ENCODE measurements at regions not wholly inside any gene's neighbourhood (a gene's known extent, or its start where the extent isn't known, plus 50 kb on each side); places are given as distances from the start of the nearest gene placed in this dataset.

DNA sequence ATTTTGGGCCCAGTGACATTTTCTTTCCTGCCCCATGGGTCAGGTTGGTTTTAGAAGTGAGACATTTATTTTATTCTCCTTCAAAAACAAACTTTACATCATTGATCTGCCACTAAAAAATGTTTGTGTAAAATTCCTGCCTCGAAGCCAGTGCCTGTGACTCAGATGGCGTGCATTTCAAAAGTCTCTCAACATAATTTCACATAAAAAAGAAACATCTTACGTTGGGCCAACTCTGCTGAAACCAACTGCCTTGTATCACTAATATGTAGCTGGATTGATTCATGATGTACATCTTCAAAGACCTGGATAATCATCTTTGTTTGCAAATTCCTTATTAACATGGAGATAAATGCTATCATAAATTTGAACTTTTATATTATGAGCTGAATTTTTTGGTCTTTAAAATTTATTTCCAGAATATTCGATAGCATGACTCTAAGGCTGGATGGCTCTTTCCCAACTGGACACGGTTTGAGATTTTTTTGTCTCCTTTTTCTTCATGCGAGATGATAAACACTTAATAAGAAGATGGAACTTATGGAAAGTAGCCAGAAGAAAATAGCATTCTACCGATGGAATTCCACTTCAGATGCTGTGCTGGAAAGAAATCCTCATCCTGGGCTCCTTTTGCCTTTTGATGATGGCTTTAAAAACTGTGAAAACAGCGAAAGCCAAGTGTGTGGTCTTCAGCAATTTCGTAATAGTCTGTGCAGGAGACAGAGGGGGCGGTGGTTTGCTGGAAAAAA is 420.5 kb downstream of the FGF9 start:
- no peak overlapping the region for H3K4me3 Mint-ChIP-seq
- Histone ChIP-seq H2BK15ac (ENCODE audit: low read depth, low read length) (no peak overlapping the region), H4K8ac (replicated peaks; ENCODE audit: insufficient read length, low read depth, low read length) (no peak overlapping the region), H3K23me2 (ENCODE audit: insufficient read length, low read depth, low read length, poor library complexity, severe bottlenecking) (no peaks in the 10 kb centered on the region), H3K27ac (ENCODE audit: insufficient read length, low read depth, low read length) (no peak overlapping the region), H4K91ac (ENCODE audit: insufficient read length, low read depth, low read length) (no peak overlapping the region), H3K14ac (ENCODE audit: insufficient read depth, low read length) (no peak overlapping the region), H2BK5ac (ENCODE audit: insufficient read length, low read length) (no peak overlapping the region), H2BK12ac (ENCODE audit: insufficient read length, low read depth, low read length) (no peak overlapping the region), H3K23ac (ENCODE audit: insufficient read length, low read depth, low read length) (no peak overlapping the region), H3K9ac (ENCODE audit: extremely low read depth, insufficient read length, low read length) (no peak overlapping the region), H3K18ac (ENCODE audit: insufficient read length, low read depth, low read length) (no peak overlapping the region), H3K4ac (ENCODE audit: low read depth, low read length) (no peak overlapping the region), H2AK5ac (ENCODE audit: insufficient read length, low read length) (no peak overlapping the region), H4K20me1 (ENCODE audit: control insufficient read depth, insufficient read depth, insufficient read length) (peaks cover 3% of the 10 kb centered on the region), H2BK120ac (ENCODE audit: low read depth, low read length, poor library complexity, severe bottlenecking) (no peak overlapping the region), H3K4me2 (ENCODE audit: insufficient read depth, insufficient read length, low read length) (no peak overlapping the region), H3K9me3 (ENCODE audit: control insufficient read depth, low read depth, low read length) (no peaks in the 10 kb centered on the region), H3K56ac (ENCODE audit: insufficient read length, low read depth, low read length) (no peak overlapping the region), H3T11ph (ENCODE audit: low read length) (no peak overlapping the region), H3K79me2 (ENCODE audit: insufficient read depth, low read length) (no peaks in the 10 kb centered on the region), H3K4me1 (ENCODE audit: insufficient read depth, low read length) (no peaks in the 10 kb centered on the region), H2BK20ac (ENCODE audit: low read depth, low read length, poor library complexity, severe bottlenecking) (no peak overlapping the region), H2AFZ (ENCODE audit: low read length) (no peak overlapping the region), H4K5ac (ENCODE audit: insufficient read length, low read depth, low read length) (no peak overlapping the region), H3K79me1 (ENCODE audit: insufficient read depth, low read depth, low read length, poor library complexity, severe bottlenecking) (no peaks in the 10 kb centered on the region), H3K27me3 (ENCODE audit: insufficient read depth, low read length) (no peaks in the 10 kb centered on the region)
- WGBS (ENCODE audit: extremely low coverage, insufficient read length, low lambda C conversion rate), result no CpG with 5 or more reads among the region's 10 CpGs
- H3K27me3 Mint-ChIP-seq (ENCODE audit: low read depth), result no peaks in the 10 kb centered on the region; the same call in none of the 2 replicates
- H3K36me3 Mint-ChIP-seq (ENCODE audit: insufficient read depth in 1 of 3, low read depth in 3 of 3), result no peaks in the 10 kb centered on the region
- TF ChIP-seq, protein P1, sequence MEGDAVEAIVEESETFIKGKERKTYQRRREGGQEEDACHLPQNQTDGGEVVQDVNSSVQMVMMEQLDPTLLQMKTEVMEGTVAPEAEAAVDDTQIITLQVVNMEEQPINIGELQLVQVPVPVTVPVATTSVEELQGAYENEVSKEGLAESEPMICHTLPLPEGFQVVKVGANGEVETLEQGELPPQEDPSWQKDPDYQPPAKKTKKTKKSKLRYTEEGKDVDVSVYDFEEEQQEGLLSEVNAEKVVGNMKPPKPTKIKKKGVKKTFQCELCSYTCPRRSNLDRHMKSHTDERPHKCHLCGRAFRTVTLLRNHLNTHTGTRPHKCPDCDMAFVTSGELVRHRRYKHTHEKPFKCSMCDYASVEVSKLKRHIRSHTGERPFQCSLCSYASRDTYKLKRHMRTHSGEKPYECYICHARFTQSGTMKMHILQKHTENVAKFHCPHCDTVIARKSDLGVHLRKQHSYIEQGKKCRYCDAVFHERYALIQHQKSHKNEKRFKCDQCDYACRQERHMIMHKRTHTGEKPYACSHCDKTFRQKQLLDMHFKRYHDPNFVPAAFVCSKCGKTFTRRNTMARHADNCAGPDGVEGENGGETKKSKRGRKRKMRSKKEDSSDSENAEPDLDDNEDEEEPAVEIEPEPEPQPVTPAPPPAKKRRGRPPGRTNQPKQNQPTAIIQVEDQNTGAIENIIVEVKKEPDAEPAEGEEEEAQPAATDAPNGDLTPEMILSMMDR (conservative IDR thresholded peaks at IDR 0.05), result no peak
- H3K27ac Mint-ChIP-seq, result peak overlapping the region in 1 of 3 experiments; percentile 56; a peak in 1 of 7 replicates
- no peaks in the 10 kb centered on the region; a peak in 2 of 5 replicates for H3K9me3 Mint-ChIP-seq
- no peaks in the 10 kb centered on the region for H3K4me1 Mint-ChIP-seq
- DNase-seq, result no peak
